ENCODE measurements at regions not wholly inside any gene's neighbourhood (a gene's known extent, or its start where the extent isn't known, plus 50 kb on each side); places are given as distances from the start of the nearest gene placed in this dataset.

DNA sequence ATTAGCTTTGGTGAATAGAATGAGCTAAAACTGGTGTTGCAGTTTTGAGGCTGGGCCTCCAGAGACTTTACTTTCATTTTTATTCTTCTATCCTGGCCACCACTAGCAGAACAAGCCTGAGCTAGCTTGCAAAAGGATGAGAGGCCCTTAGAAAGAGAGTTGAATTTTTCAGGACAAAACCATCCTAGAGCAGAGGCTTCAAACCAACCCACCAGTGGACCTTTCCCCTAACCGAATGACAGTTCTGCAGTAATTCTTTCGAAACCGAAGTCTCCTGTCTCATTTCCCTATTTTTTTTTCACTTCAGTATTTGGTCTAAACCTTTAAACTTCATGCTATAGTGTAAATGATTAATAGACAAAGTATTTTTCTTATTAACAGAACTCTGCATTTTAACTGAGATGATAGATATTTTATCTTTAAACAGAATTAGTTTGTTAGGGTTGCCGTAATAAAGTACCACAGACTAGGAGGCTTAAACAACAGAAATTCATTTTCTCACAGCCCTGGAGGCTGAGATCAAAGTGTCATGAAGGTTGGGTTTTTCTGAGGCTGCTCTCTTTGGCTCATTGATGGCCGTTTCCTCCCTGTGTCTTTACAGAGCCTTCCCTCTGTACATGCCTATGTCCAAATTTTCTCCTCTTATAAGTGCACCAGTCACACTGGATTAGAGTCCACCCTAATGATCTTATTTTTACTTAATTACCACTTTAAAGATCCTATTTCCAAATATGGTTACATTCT, 80.6 kb upstream of the PAK5 start:
- no peak for DNase-seq

DNA sequence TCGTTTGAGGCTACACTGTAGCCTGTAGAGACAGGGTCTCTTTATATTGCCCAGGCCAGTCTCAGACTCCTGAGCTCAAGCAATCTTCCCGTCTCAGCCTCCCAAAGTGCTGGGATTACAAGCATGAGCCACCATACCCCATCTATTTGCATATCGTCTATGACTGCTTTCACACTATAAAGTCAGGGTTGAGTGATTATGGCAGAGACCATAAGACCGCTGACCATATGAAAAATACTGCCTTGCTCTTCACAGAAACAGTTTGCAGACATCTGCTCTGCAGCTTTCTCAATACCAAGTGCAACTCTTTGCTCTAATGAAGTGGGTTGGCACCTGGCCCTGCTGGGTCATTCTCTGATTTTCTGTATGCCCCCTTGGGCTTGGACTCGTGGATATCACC, 79.5 kb upstream of the PAK5 start:
- no peak for DNase-seq

DNA sequence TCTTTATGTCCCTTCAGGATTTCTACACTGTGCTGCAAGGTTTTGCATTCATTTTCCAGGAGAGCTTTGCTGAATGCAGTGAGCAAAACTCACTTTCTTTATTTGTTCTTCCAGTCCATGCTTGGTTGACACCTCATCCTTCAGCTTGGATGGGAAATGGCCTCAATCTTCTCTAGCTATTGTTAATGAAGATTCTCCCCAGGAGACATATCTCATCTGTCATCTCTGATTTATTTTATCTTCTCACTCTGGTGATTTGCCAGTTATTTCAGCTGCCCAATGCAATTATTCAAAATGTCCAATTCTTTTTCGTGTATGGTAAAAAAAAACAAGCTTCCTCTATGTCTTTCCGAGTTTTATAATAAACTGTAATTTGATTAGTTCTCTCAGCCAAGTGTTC, 77.9 kb upstream of the PAK5 start:
- no peak for DNase-seq

DNA sequence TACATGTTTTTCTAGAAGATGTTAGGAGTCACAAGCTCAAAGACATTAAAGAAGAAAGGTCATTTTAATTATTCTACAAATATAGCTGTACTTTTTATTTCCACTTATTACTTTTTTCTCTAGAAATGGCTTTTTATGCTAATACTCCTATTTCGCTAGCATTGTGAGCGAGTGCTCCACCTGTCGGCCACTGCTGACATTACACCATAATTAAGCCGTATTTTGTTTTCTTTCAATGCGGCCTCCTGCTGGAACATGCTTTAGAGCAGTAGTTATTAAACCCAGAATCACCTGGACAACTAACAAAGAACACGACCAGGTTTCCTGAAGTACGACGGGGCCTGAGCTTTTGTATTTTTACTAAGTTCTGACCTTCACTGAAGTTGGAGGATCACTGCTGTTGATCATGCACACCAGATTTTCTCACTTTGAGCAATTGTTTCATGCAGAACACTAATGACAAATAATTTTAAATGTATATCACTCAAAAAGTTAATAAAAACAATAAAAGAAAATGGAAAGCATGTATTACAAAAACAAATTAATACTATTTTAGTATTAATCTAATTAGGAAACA, 74.1 kb upstream of the PAK5 start:
- DNase-seq: peak; percentile 19

DNA sequence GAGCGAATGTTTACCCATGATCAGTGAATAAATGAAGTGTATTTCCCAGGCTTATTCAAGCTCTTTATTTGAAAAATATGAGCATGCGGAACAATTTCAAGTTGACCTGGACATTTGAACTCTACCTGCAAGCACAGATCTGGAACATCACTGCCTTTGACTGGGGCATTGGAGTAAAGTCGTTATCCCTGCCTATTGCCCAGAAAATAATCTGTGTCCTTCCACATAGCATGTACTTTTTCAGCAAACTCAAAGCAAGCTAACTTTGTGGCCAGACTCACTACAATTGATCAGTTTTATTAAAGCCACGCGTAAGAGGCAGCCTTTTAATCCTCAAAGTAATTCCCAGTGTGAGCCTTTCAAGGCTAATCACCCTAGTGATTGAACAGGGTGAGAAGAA, 73.4 kb upstream of the PAK5 start:
- DNase-seq: no peak

DNA sequence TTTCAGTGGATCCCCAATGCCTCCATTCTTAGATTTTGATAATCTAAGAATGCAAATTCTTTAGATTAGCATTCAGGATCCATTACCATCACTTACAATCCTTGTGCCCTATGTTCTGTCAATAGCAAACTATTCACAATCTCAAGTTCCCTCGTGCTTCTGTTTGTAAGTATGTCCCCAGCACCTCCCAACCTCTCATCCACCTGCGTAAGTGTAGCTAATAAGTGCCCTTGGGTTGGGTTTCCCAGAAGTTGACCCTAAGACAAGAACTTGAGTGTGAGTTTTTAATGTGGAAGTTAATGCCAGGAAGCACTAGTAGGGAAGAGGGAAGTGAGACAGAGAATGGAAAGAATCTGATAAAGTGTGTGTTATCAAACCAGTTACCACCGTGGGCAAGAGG, 72.6 kb upstream of the PAK5 start:
- DNase-seq: no peak

DNA sequence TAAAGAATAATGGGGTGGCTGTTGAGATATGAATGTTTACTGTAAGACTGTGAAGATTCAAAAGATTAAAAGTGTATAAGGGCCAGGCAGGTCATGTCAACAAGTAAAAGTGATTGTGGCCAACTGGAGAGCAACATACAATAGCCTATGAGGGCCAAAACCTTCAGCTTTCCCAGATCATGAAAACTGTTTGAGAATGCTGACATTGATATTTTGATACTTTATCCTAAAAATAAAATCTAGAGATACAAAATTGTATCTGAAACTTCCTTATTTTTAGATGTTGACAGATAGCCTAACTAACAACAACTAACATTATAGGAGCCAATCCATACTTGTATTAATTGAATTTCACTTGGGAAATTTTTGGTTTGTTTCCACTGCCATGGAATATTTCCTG, 70.3 kb upstream of the PAK5 start:
- no peak for DNase-seq

DNA sequence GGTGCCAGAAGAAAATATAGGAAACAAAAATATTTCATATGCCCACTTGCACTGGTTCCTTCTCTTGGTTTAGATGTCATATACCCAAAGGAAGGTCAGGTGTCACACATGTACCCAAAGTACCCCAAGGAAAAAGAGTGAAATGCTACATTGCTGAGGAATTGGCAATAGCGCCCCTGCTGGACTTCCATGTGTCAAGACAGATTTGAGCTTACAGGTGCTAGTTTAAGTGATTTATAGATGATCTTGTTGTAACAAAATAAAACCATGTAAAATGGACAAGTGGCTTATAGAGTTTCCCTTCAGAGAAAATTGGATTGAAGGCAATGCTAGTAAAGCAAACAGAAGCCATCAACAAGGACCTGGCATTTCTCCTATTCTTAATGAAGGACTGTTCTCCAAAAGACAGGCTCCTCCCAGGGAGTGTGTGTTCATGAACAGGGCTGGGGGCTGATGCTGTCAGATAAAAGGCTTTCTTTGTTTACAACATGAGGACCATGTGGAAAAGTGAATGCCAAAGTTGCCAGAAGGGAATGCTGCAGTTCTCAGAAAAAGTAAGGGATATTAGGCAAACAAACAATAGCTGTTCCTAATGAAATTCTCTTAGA, 64.3 kb upstream of the PAK5 start:
- no peak for DNase-seq

DNA sequence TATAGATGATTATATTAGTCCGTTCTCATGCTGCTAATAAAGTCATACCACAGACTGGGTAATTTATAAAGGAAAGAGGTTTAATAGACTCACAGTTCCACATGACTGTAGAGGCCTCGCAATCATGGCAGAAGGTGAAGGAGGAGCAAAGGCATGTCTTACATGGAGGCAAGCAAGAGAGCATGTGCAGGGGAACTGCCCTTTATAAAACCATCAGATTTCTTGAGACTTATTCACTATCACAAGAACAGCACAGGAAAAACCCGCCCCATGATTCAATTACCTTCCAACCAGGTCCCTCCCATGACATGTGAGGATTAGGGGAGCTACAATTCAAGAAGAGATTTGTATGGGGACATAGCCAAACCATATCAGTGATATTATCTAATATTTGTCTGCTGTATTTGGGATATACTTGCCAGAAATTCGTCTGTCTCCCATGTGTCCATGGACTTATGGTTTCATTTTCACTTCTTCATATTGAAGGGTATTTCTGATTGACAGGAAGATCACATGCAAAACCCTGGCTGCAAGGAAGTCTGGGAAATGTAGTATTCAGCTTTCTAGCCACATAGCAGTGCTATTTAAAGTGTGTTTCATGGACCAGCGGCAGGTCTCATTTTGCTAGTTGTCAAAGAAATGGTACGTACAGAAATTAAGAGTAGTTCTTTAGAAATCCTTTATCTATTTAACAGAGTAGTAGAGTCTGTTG, 50.5 kb upstream of the PAK5 start:
- DNase-seq: no peak
